HG03095 (cell line): ENCODE measurements at regions not wholly inside any gene's neighbourhood (a gene's known extent, or its start where the extent isn't known, plus 50 kb on each side); places are given as distances from the start of the nearest gene placed in this dataset.
A peak's percentile ranks its signal among the peaks of the same experiment; 100 is the strongest.
"Not testable (repeated sequence)": the region's sequence is repeated elsewhere in the genome, so short reads cannot be mapped to it uniquely, and the experiment has no call there.

Experiments used
- ATAC-seq: cut with Tn5 transposase; IDR thresholded peaks from one replicate; pipeline ENCODE4 v1.9.1; 2021; ENCODE audit warnings: moderate library complexity; ENCODE audit not compliant: unreplicated experiment

- no peak for ATAC-seq
These were observed 543.3 kb upstream of the SPRY2 start for GRCh38 chr13:80884056-80884785.

GRCh38 chr13:80883545-80883944 lies 542.6 kb upstream of the SPRY2 start:
- no peak for ATAC-seq

GRCh38 chr13:80881942-80882445 lies 541.1 kb upstream of the SPRY2 start:
- no peak for ATAC-seq

- ATAC-seq = no peak
These were observed 540.6 kb upstream of the SPRY2 start for GRCh38 chr13:80881495-80881894.

GRCh38 chr13:80881034-80881433 lies 540.1 kb upstream of the SPRY2 start:
- no peak for ATAC-seq

- ATAC-seq = no peak
These were observed 537.0 kb upstream of the SPRY2 start for GRCh38 chr13:80877944-80878241.

- no peak for ATAC-seq
These were observed 536.5 kb upstream of the SPRY2 start for GRCh38 chr13:80877209-80877943.

GRCh38 chr13:80873589-80873988 lies 532.7 kb upstream of the SPRY2 start:
- peak; percentile 65 for ATAC-seq

- not testable (repeated sequence) for ATAC-seq
These were observed 531.0 kb upstream of the SPRY2 start for GRCh38 chr13:80871971-80872370.

- ATAC-seq = no peak
These were observed 530.6 kb upstream of the SPRY2 start for GRCh38 chr13:80871481-80871880.

- no peak for ATAC-seq
These were observed 529.3 kb upstream of the SPRY2 start for GRCh38 chr13:80870186-80870585.

GRCh38 chr13:80866921-80867320 lies 526.0 kb upstream of the SPRY2 start:
- no peak for ATAC-seq

GRCh38 chr13:80865329-80865728 lies 524.4 kb upstream of the SPRY2 start:
- no peak for ATAC-seq

GRCh38 chr13:80862456-80862855 lies 521.5 kb upstream of the SPRY2 start:
- no peak for ATAC-seq

GRCh38 chr13:80860845-80861244 lies 519.9 kb upstream of the SPRY2 start:
- ATAC-seq = no peak

- no peak for ATAC-seq
These were observed 517.2 kb upstream of the SPRY2 start for GRCh38 chr13:80858131-80858530.

GRCh38 chr13:80857321-80857720 lies 516.4 kb upstream of the SPRY2 start:
- no peak for ATAC-seq

- no peak for ATAC-seq
These were observed 509.8 kb upstream of the SPRY2 start for GRCh38 chr13:80850771-80851170.

GRCh38 chr13:80844164-80844563 lies 503.2 kb upstream of the SPRY2 start:
- no peak for ATAC-seq

GRCh38 chr13:80841414-80841813 lies 500.5 kb upstream of the SPRY2 start:
- no peak for ATAC-seq

- no peak for ATAC-seq
These were observed 499.5 kb upstream of the SPRY2 start for GRCh38 chr13:80840316-80840976.

GRCh38 chr13:80835902-80836301 lies 495.0 kb upstream of the SPRY2 start:
- ATAC-seq = no peak
